ENCODE measurements at regions not wholly inside any gene's neighbourhood (a gene's known extent, or its start where the extent isn't known, plus 50 kb on each side); places are given as distances from the start of the nearest gene placed in this dataset.

DNA sequence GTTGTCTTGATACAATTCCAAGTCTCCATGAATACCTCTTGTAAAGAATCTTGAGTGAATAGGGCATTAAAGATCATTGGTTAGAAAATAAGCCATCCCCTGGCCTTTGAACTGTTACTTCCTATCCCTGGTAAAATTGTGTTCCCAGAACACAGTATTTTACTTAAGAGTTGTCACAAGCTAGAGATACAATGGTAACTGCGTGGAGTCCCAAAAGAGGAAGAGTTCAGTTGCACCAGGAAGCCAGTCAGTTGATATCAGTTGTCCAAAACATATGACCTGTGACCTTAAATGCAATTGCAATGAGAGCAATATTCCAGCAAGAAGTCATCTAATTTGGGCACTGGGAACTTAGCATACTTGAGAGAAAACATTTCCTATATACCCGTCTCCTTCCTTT is 117.3 kb downstream of the NEDD1 start:
- no peaks in the 10 kb centered on the region for H3K27me3 ChIP-seq
- DNase-seq: no peak
- no peaks in the 10 kb centered on the region for H3K9me3 ChIP-seq
- no peaks in the 10 kb centered on the region for H3K4me1 ChIP-seq
- TF ChIP-seq, protein P1, sequence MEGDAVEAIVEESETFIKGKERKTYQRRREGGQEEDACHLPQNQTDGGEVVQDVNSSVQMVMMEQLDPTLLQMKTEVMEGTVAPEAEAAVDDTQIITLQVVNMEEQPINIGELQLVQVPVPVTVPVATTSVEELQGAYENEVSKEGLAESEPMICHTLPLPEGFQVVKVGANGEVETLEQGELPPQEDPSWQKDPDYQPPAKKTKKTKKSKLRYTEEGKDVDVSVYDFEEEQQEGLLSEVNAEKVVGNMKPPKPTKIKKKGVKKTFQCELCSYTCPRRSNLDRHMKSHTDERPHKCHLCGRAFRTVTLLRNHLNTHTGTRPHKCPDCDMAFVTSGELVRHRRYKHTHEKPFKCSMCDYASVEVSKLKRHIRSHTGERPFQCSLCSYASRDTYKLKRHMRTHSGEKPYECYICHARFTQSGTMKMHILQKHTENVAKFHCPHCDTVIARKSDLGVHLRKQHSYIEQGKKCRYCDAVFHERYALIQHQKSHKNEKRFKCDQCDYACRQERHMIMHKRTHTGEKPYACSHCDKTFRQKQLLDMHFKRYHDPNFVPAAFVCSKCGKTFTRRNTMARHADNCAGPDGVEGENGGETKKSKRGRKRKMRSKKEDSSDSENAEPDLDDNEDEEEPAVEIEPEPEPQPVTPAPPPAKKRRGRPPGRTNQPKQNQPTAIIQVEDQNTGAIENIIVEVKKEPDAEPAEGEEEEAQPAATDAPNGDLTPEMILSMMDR (IDR thresholded peaks at IDR 0.05; ENCODE audit: low read depth, low read length): no peak
- no peaks in the 10 kb centered on the region for H3K36me3 ChIP-seq
- H3K4me3 ChIP-seq (ENCODE audit: low read depth, low read length): no peak overlapping the region

DNA sequence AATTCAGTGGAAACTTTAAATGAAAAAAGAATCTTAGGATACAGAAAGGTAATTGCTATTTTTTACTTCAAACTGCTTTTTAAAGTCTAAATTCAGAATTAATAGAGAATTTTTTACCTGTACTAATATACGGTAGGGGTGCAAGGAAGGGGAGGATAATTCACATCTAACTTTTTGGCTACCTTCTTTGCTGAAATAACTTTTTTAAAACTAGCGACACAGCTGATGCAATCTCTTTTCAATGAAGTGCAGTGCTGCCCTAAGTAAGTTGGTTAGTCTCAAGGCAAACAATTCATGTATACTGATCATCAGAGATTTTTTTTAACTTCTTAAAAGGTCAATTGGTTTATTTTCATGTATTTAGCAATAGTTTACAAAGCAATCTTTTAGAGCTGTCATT is 119.8 kb downstream of the NEDD1 start:
- TF ChIP-seq, protein P1 (IDR thresholded peaks at IDR 0.05; ENCODE audit: low read depth, low read length): no peak
- DNase-seq: no peak
- no peaks in the 10 kb centered on the region for H3K9me3 ChIP-seq

DNA sequence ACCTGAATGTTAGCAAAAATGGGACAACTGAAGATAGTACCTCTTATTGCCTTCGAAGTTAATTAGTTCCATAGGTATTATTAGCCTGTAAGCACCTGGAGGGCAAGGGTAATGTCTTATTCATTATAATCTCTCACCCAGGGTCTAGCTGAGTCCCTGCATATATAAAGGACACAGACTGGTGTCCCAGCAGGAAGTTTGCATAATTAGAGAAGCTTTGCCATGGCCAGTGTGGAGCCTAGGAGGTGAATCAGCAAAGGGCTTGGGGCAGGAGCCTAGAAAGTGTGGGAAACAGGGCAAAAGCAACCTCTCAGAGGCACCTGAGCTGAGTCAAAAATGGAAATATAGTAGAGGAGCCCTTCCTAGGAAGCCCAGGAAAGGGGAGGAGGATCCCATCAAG is 120.4 kb downstream of the NEDD1 start:
- TF ChIP-seq, protein P1 (IDR thresholded peaks at IDR 0.05; ENCODE audit: low read depth, low read length): no peak
- no peaks in the 10 kb centered on the region for H3K36me3 ChIP-seq
- no peak overlapping the region for H3K4me3 ChIP-seq (ENCODE audit: low read depth, low read length)
- no peaks in the 10 kb centered on the region for H3K9me3 ChIP-seq
- no peaks in the 10 kb centered on the region for H3K4me1 ChIP-seq
- no peaks in the 10 kb centered on the region for H3K27me3 ChIP-seq
- DNase-seq: no peak

More for the DNA sequence above, 119.8 kb downstream of the NEDD1 start:
- Histone ChIP-seq H3K4me3 (ENCODE audit: low read depth, low read length) (no peak overlapping the region), H3K4me1 (no peaks in the 10 kb centered on the region), H3K36me3 (no peaks in the 10 kb centered on the region), H3K27me3 (no peaks in the 10 kb centered on the region)

DNA sequence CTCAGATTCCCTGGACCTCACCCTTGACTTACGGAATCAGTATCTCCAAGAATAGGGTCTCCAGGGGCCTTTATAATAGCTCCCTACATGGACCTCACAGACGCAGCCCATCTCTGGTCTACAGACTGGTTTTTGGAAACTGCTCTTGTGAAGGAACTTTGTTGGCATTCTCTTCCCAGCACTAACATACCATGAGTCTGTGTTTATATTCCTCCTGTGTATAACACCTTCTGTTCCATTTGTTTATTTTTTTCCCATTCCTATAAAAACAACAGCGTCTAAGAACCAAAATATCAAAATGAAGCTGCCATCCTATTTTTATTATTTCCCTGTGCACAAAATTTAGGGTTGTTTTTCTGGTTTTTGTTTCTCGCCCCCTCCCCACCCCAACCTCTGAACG is 131.1 kb downstream of the NEDD1 start:
- no peak for DNase-seq
- H3K4me1 ChIP-seq: no peaks in the 10 kb centered on the region
- H3K36me3 ChIP-seq: no peaks in the 10 kb centered on the region
- TF ChIP-seq, protein P1 (IDR thresholded peaks at IDR 0.05; ENCODE audit: low read depth, low read length): no peak
- H3K9me3 ChIP-seq: no peaks in the 10 kb centered on the region
- H3K27me3 ChIP-seq: no peaks in the 10 kb centered on the region
- H3K4me3 ChIP-seq (ENCODE audit: low read depth, low read length): no peak overlapping the region

DNA sequence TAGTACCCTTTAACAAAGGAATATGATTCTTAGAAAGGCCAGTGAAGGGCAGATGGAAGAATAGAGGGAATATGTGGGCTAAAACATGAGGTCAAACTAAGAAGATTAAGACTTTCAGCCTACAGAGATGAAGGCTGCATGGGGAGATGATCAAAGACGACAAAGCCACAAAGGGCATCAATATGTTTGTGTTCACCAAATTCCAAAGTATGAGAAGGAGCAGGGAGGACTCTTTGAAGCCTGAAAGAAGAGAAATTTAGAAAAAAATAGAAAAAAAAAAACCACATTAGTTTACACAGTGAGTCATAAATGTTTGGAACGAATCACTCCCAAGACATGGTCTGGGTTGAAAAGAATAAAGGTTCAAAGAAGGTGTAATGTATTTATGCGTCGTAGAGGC is 131.8 kb downstream of the NEDD1 start:
- Histone ChIP-seq H3K4me1 (no peaks in the 10 kb centered on the region), H3K9me3 (no peaks in the 10 kb centered on the region), H3K36me3 (no peaks in the 10 kb centered on the region), H3K27me3 (no peaks in the 10 kb centered on the region), H3K4me3 (ENCODE audit: low read depth, low read length) (no peak overlapping the region)
- TF ChIP-seq, protein P1 (IDR thresholded peaks at IDR 0.05; ENCODE audit: low read depth, low read length): no peak
- no peak for DNase-seq

DNA sequence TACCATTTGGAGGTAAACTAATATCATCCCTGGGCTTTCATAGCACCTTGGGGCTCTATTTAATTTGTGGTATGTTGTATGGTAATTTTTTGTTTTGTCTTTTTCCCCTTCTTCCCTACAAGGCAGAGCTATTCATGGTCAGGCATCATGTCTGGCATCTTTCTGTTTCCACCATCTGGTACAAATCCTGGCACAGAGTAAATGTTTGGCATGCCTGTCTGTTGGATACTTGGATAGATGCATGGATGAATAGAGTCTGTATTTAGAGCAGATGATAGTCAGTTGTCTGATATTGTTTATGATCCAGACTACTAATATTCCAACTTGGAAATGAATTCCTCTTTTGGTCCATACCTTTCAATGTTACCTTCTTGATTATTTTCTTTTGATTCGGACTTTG is 139.8 kb downstream of the NEDD1 start:
- no peak for DNase-seq

More for the DNA sequence above, 139.8 kb downstream of the NEDD1 start:
- H3K4me1 ChIP-seq: no peaks in the 10 kb centered on the region
- H3K36me3 ChIP-seq: no peaks in the 10 kb centered on the region
- H3K27me3 ChIP-seq: no peaks in the 10 kb centered on the region
- TF ChIP-seq, protein P1 (IDR thresholded peaks at IDR 0.05; ENCODE audit: low read depth, low read length): no peak
- no peak overlapping the region for H3K4me3 ChIP-seq (ENCODE audit: low read depth, low read length)
- no peaks in the 10 kb centered on the region for H3K9me3 ChIP-seq
